Body of pancreas (tissue), 4 donors: ENCODE measurements at regions not wholly inside any gene's neighbourhood (a gene's known extent, or its start where the extent isn't known, plus 50 kb on each side); places are given as distances from the start of the nearest gene placed in this dataset.
"Not testable (repeated sequence)": the region's sequence is repeated elsewhere in the genome, so short reads cannot be mapped to it uniquely, and the experiment has no call there.

Source experiments
- POLR2A ChIP-seq, 3 donors: fragments of 450-650 bp; IDR thresholded peaks; one replicate each; pipeline ENCODE4 v1.6.1; 2016; ENCODE audit warnings: antibody characterized with exemption in 3 of 3, mild to moderate bottlenecking in 2 of 3
- TF ChIP-seq, protein P1 (sequence below), 7 experiments: fragments of 450-650 bp in 4 of 7; fragments of 200-600 bp in 3 of 7; sonication (generic) in 3 of 7; IDR thresholded peaks; one replicate each; pipeline ENCODE4 v1.5.1; 2016 to 2019; ENCODE audit warnings: antibody characterized with exemption in 7 of 7

DNA sequence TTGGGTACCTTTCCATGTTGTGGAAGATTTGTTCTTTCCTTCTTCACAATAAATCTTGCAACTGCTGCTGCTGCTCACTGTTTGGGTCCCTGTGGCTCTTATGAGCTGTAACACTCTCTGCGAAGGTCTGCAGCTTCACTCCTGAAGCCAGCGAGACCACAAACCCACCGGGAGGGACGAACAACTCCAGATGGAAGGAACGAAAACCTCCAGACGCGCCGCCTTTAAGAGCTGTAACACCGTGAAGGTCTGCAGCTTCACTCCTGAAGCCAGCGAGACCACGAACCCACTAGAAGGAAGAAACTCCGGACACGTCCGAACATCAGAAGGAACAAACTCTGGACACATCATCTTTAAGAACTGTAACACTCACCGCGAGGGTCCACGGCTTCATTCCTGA, 1002.8 kb downstream of the GATA3 start:
- TF ChIP-seq, protein P1, sequence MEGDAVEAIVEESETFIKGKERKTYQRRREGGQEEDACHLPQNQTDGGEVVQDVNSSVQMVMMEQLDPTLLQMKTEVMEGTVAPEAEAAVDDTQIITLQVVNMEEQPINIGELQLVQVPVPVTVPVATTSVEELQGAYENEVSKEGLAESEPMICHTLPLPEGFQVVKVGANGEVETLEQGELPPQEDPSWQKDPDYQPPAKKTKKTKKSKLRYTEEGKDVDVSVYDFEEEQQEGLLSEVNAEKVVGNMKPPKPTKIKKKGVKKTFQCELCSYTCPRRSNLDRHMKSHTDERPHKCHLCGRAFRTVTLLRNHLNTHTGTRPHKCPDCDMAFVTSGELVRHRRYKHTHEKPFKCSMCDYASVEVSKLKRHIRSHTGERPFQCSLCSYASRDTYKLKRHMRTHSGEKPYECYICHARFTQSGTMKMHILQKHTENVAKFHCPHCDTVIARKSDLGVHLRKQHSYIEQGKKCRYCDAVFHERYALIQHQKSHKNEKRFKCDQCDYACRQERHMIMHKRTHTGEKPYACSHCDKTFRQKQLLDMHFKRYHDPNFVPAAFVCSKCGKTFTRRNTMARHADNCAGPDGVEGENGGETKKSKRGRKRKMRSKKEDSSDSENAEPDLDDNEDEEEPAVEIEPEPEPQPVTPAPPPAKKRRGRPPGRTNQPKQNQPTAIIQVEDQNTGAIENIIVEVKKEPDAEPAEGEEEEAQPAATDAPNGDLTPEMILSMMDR (IDR thresholded peaks at IDR 0.05) = not testable (repeated sequence)
- TF ChIP-seq POLR2A (IDR thresholded peaks at IDR 0.05) = not testable (repeated sequence)
